ENCODE measurements at regions not wholly inside any gene's neighbourhood (a gene's known extent, or its start where the extent isn't known, plus 50 kb on each side); places are given as distances from the start of the nearest gene placed in this dataset.
"Not testable (repeated sequence)": the region's sequence is repeated elsewhere in the genome, so short reads cannot be mapped to it uniquely, and the experiment has no call there.

GRCh38 chr1:199057322-199057721 lies 418.5 kb downstream of the PTPRC start:
- no peak for DNase-seq

DNA sequence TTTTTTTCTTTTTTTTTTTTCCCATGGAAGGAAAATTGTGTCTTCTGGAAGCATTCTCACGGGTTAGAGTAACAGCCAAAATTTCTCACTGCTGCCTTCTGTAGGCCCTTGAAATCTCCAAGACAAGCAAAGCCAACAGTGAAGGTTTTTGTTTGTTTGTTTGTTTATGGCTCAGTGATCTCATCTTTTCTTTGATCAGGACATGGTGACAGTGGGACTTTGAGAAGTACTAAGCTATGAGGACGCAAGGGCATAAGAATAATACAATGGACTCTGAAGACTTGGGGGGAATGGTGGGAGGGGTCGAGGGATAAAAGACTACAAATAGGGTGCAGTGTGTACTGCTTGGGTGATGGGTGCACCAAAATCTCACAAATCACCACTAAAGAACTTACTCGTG lies 419.4 kb downstream of the PTPRC start:
- no peak for DNase-seq

- no peak for DNase-seq
Measured at GRCh38 chr1:199064971-199065370, 426.1 kb downstream of the PTPRC start.

DNA sequence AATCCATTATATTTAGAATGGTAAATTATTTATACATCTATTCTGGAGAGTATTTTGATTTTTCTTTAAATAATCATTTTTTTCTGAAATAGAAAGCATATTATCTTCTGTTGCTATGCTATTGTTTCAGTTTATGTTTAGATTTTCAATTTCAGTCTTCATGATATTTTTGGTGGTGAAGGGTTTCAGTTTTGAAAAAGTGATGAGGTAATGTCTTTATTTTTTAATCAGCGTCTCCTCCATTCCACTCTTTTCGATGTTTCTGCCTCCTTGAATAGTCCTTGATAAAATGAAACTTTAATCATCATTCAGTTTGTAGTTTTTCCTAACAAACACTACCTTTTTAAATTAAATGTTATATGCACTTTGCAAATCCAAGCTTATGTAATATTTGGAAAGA lies 428.6 kb downstream of the PTPRC start:
- DNase-seq = no peak

GRCh38 chr1:199071080-199071479 lies 432.2 kb downstream of the PTPRC start:
- DNase-seq = no peak

DNA sequence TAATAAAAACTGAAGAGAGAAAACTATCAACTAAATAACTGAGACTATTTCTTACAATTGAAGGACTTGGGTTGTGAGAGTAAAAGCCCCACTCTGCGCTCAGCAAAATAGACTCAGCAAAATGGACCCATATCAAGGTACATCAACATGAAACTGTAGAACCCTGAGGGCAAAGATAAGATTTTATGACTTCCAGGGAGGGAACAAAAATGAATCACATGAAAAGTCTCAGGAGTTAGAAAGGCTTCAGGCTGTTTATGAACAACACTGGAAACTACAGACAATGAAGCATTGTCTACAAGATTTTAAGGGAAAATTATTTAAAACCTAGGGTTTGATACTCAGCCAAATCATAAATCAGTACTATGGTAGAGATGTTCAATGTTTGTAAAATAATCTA lies 434.3 kb downstream of the PTPRC start:
- DNase-seq = no peak

GRCh38 chr1:199075792-199076191 lies 437.0 kb downstream of the PTPRC start:
- no peak for DNase-seq

- DNase-seq = no peak
Measured at GRCh38 chr1:199079994-199080393, 441.2 kb downstream of the PTPRC start.

DNA sequence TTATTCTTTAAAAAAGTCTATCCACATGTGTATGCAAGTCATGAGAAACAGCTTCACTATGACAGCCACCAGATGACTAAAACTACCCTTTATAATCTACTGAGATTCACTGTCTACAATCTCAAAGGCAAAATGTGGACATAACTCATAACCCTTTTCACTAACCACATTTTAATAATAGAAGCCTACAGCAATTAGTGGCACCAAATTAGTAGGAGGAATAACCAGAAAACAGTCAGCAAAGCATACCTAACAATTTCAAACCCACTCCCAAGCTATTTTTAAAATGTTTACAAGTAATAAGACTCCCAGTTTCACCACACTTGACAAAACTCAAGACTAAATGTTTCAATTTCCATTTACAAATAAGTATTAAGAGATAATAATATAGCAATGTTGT lies 442.9 kb downstream of the PTPRC start:
- no peak for DNase-seq

- DNase-seq = no peak
Measured at GRCh38 chr1:199082778-199083389, 444.0 kb downstream of the PTPRC start.

DNA sequence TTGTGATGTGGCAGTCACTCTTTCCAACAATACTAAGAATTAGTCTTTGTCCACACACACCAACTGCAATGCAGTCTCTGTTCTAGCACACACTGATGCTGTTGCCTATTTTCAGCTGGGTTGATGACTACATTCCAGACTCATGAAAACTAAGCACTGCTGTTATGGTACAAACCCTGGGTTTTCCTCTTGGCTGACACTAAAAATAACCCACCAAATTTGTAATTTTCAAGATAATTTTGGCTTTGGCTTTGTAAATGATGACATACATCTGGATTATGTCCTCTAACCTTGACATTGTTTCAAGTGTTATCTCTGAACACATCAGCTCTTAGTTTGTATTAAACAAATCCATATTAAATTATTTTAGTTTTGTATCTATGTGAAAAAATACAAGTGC lies 444.8 kb downstream of the PTPRC start:
- no peak for DNase-seq

DNA sequence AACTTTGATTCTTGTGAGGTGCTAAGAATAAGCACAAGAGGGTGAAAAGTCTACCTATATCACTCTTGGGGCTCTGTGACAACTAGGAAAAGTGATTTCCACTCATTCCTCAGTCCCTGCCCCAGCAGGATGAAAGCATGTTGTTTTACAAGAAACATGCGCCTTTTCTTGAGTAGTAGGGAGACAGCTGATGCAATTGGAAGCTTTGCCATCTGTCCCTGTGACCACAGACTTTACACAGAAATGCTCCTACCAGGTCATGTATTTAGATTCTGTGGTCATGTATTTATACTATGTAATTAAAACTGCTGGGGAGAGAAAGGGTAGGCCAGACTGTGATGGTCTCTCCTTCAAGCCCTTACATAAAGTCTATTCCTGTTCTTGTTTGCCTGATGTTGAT lies 445.5 kb downstream of the PTPRC start:
- DNase-seq = no peak

DNA sequence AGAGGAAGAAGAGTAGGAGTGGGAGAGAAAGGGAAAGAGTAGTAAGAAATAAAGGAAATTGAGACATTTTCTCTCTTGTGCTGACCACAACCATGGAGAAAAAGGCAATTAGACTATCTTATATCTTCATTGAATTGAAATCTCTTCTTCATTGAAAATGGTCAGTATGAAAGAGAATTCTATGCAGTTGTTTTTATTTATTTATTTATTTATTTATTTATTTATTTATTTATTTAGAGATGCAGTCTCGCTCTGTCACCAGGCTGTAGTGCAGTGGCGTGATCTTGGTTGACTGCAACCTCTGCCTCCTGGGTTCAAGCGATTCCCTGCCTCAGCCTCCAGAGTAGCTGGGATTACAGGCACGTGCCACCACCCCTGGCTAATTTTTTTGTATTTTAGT lies 447.1 kb downstream of the PTPRC start:
- no peak for DNase-seq

GRCh38 chr1:199087144-199087543 lies 448.3 kb downstream of the PTPRC start:
- DNase-seq = no peak

GRCh38 chr1:199089393-199090122 lies 450.7 kb downstream of the PTPRC start:
- DNase-seq = no peak

- not testable (repeated sequence) for DNase-seq
Measured at GRCh38 chr1:199095628-199096027, 456.8 kb downstream of the PTPRC start.

GRCh38 chr1:199096591-199096990 lies 457.8 kb downstream of the PTPRC start:
- DNase-seq = no peak

- DNase-seq = no peak
Measured at GRCh38 chr1:199098468-199098867, 459.6 kb downstream of the PTPRC start.

DNA sequence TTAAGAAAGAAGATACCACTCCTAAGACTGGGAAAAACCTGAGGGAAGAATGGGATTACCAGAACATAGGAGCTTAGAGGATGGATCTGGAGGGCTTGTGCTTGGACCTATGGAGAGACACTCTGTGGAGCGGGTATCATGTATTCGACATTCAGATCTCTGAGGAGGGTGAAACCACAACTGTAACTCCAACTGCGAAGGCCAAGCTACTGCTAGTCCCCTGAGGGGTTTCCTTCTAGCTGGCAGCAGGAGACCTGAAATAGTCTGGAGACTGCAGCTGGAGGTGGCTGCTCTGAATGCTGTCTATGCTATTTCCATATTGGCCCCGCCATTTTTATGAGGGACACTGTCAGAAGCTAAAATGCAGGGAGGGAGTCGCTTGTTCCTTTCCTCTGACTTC lies 462.3 kb downstream of the PTPRC start:
- no peak for DNase-seq

DNA sequence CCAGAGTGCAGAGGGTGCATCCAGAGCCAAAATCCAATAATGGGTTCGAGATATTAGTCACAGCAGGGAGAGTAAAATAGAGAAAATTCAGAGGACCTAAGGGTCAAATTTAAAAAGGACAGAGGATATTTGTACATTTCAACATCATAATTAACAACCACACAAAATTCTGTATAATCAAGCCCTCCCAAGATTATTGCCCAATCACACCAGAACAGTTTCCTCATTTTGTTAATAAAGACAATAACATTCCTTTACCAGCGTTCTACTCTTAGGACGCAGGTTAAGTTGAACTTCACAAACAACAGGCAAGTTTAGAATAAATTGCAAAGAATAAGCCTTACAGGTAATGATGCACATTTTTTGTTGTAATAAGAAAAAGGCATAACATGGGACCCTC lies 462.8 kb downstream of the PTPRC start:
- no peak for DNase-seq

DNA sequence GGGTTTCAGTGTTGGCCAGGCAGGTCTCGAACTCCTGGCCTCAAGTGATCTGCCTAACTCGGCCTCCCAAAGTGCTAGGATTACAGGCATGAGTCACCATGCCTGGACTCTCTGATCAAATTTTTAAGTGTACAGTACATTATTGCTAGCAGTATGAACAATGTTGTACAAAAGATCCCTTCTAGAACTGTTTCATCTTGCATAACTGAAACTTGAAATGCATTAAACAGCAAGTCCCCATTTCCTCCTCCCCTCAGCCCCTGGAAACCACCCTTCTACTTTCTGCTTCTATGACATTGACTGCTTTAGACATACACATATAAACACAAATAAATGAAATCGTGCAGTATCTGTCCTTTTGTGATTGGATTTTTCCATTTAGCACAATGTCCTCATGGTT lies 463.4 kb downstream of the PTPRC start:
- no peak for DNase-seq

DNA sequence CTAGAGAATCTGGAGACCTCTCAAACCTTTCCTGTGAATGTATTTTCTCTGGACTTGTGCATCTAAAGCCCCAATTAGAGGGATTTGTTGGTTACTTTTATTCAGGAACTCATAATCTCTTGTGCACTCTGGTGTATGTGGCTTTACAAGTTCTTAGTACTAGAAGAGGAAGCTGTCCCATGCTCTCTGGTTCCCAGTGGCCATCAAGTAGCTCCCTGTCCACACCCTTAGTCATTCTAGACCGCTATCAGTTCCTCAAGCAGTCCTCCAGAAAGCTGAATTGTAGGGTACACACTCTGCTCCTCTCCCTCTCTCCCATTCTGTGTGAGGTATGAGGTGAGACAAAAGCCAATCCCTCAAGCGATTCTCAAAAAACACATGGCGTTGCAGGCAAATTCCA lies 470.3 kb downstream of the PTPRC start:
- DNase-seq = no peak

- DNase-seq = no peak
Measured at GRCh38 chr1:199112365-199112764, 473.5 kb downstream of the PTPRC start.

GRCh38 chr1:199113265-199113869 lies 474.5 kb downstream of the PTPRC start:
- DNase-seq = peak; percentile 46

- DNase-seq = no peak
Measured at GRCh38 chr1:199116488-199116887, 477.6 kb downstream of the PTPRC start.
